Activated T-cell treated with anti-CD3 and anti-CD28 coated beads, Interleukin-2, amount 50 U/mL, for 48 hours (primary cell): ENCODE measurements at regions not wholly inside any gene's neighbourhood (a gene's known extent, or its start where the extent isn't known, plus 50 kb on each side); places are given as distances from the start of the nearest gene placed in this dataset.

ENCODE experiments used
- DNase-seq, 2 experiments: peaks; one replicate each; pipeline ENCODE4 v3.0.0-alpha.2; 2020

DNA sequence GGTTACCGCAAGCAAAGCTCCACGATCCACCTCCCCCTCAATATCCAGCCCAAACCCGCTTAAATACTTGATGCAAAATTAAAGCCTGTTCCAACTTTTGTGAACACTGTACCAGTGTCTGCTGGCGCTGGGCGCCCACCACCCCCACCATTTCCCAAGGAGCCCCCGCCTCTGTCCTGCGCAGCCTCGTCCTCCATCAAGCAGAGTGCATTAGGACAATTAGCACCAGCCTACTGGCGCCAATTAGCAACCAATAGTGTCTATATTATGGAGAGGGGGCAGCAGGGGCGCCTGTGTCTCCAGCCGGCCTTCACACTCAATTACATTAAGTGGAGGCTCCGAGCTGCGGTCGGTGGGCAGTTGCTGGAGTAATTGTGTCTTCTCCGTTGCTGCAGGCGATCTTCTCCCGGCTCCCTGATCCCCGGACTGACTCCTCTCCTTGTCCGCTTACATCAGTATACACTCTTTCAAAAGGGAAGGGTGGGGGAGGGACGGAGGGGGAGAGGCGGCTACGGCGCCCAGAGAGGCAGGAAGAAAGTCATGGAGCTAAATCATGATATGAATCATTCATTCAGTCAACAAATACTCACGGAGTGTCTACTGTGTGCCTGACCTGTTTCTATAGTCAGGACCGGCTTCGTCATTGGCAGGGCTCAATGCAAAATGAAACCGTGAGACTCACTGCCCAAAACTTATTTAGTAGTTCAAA lies 707.3 kb downstream of the MED13L start:
- no peak for DNase-seq

DNA sequence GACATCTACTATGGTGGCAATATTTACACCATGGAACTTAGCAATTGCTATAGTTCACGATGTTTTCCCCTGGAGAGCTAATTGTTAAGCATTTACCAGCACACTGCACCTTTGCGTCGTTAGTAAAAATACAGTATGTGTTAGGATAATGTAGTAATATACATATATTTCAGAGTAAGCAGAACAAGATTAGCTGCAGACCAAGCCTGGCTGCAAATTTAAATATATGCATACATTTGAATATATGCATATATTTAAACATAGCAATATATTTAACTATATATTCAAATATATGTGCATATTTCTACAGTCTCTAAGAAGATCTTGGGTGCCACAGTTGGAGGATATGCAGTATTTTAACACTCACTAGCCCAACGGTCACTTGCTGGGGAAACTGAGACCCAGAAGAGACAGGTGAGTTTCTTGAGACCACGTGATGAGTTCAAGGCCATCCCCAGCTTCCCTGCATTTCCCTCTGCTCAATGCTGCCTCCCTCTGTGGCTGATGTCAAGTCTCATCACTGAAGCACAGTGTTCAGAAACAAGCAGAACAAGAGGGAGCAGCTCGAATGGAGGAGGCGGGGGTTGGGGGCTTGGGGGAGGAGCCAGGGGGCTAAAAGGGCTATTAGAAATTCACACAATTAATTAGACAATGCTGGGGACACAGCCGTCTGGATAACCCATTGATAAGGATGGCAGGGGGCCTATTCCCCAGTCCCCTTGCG lies 708.0 kb downstream of the MED13L start:
- DNase-seq = no peak

DNA sequence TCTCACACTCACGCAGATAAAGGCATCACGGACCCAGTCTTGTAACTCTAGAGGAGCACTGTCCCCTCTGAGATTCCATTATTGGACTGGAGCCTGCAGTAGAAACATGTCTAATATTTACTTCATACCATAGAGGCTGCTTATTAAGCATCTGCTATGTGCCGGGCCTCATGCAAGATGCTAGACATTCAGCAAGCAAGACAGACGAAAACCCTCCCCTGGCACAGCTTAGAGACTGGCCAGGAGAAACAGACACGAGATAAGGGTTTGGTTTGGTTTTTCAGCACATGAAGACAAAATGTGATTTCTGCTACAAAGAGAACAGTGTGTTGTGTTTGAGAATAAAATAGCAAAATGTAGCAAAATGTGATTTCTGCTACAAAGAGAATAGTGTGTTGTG lies 719.2 kb downstream of the MED13L start:
- DNase-seq = no peak

DNA sequence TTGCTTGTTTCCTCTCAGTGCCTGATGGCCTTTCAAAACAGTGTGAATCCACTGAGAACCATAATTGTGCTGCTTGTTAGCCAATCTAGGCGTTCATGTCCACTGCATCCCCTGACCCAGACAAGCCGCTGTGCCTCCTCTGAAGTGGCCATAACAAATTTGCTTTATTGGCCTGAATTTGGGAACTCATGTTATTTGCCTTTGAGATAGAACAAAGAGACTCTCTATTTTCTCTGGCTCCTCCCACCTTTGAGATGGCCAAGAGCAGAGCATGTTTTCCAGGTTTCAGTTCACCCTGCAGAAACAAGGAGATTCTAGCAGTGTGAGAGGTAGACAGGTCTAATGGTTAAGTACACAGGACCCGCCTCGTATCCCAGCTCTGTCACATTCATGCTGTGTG lies 723.9 kb downstream of the MED13L start:
- no peak for DNase-seq

DNA sequence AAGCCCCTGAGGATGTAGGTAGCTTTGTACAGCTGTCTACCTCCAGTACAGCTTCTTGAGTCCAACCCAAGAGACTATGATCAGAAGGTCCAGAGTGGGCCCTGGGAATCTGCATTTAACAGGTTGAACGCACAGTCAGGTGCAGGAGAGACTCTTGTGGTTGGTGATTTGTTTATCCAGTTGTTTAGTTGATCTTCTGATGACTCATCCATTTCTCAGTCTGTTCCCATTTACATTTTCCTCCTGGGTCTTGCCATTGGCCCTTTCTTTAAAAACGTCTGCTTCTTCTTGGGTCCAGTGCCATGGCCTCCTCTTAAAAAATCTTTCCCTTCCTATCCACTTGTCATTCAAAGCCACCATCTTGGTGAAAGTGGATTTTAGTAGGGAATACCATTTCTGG lies 734.2 kb downstream of the MED13L start:
- no peak for DNase-seq

DNA sequence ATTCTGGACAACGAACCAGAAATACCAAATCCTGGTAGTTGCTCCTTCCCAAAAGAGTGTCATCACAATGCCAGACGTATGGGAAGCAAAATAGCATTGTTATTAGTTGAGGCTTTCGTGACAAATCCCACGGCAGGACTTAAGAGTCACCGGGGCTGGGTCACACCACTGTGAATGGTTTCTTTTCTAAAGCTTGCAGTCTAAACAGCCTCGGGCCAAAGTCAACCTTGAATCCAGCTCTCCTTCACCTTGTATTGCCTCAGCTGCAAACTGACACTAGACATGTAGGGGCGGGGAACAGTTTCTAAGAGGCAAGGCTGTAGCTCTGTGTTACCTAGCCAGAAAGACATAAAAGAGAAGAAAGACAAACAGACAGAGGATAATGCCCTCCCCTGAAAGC lies 734.8 kb downstream of the MED13L start:
- DNase-seq = no peak

DNA sequence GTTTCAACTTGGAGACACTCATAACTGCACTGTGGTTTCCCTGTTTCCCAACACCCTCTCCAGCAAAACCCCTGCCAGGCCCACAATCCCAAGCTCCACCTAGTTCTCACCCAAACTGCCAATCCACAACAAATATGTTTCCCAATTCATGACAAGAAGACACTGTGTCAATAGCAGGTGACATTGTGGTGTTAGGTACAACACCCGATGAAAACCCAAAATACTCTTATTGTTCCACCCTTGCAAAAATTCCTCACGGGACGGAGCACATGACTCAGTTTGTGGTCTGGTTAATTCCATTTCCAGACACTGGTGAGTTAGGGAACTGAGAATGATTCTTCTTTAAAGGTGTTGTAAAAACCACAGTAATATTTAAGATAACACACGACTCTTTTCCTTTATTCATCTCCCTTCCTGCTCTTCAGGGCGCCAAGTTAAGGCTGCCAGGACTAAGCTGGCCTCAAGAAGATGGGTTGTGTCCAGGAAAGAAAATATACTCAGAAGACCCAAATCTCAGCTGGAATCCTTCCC lies 735.5 kb downstream of the MED13L start:
- no peak for DNase-seq

DNA sequence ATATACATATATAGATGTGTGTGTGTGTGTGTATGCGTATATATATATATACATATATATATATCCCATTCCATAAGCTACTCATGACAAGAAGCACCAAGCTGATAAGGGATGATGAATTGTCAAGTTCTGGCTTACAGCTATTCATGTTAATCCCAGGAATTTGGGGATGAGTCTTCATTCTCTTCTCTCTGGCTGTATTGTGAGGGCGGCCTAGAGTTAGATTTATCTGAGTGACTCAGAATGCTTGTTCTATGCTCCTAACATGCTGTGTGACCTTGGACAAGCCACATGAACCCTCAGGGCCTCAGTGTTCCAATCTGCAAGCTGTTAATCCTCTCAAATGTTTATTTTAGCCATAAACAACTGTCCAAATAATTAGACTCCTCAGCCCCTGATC lies 749.0 kb downstream of the MED13L start:
- no peak for DNase-seq

DNA sequence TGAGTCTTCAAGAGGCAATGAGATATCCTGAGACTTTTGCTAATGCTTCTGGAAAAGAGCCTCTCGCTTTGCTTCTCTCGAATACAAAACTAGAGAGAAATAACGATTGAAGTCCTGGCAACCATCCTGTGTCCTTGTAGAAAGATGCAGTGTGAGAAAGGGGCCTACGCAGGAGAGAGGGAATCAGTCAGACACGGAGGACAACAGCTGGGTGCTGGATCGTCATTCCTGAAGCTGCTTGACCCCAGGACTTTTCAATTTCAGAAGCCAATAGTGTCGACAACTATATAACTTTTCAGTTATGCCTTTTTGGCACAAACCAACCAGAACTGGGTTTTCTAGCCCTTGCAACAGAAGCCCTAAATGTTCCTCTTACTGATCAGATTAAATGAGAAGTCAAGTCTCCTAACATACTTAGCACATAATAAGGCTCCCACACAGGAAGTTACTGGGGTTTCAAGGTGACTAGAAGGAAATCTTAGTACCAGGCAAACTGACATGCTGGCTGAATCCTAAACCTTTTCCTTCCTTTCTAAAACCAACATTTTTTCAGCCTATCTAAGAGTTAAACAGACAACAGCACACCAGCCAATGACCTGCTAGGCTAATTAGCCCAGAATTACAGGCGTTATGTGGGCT lies 755.6 kb downstream of the MED13L start:
- DNase-seq = no peak

DNA sequence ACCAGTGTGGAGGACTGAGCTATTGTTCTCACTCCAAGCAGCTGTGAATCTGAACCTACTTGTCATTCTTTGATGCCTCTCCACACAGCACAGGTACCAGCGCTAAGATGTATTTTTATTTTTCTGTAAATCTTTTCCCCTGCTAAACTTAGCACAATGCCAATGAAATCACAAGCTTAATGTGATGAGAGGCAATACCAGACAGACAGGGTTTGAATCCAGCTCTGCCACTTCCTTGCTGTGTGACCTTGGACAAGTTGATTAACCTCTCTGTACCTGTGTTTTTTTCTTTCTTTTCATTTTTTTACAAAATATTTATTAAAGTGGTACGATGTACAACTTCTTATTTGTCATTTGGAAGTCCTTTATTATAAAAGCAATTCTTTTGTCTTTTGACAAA lies 757.6 kb downstream of the MED13L start:
- no peak for DNase-seq

DNA sequence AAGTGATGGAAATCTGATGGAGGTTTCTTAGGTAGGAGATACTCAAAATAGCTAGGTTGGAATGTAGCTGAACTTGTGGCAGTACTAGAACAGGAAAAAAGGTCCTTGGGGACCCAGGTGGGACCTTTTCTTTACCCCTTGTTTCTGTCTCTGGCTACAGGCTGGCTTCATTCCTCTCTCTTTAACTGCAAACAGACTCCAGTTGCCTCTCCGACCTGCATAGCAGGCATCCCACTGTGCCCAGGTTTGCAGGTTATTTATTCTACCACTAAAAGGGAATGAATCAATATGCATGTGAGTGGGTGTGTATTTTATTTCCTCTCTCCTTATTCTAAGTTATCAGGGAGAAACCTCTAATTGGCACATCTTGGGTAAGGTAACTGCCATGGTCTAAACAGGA lies 758.1 kb downstream of the MED13L start:
- no peak for DNase-seq

DNA sequence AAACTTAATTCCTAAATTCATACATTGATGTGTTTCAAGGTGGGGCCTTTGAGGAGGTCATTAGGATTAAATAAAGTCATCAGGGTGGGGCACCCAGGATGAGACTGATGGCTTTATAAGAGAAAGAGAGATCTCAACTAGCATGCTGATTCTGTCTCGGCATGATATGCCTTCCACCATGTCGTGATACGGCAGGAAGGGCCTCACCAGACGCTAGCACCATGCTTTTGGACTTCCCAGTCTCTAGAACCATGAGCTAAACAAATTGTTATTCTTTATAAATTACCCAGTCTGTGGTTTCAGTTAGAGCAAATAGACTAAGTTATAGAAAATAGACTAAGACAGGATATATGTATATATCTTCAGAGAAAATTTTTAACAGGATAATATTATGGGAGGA lies 759.6 kb downstream of the MED13L start:
- no peak for DNase-seq

DNA sequence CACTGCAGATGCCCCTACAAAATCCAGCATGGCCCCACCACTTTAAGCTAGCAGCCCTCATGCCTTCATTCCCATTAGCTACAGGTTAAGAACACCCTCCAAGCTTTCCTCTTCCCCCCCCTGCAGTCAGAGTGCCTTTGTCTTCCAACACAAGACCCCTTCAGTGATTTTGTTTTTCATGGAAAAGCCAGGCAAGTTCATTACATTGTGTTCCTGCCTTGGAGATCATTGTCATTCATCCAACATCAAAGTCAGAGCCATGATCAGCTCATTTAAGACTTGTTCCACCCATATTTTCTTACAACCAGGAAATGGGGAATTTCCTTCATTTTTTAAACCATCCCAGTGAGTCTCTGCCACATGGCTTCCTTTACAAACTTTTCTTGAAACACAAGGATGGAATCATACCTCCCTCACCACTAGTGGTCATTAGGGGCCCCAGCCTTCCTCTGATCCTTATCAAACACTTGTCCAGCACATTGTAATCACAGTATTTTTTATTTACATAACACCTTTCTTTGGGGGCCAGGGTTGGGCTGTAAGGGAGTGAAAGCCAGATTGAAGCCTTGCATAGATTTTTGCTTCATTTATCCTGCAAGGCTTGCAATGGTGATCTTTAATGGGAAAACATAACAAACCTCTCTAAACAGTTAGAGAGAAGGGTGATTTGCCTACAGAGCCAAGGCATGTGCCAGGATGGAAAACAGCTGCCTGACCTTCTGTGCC lies 765.3 kb downstream of the MED13L start:
- no peak for DNase-seq

DNA sequence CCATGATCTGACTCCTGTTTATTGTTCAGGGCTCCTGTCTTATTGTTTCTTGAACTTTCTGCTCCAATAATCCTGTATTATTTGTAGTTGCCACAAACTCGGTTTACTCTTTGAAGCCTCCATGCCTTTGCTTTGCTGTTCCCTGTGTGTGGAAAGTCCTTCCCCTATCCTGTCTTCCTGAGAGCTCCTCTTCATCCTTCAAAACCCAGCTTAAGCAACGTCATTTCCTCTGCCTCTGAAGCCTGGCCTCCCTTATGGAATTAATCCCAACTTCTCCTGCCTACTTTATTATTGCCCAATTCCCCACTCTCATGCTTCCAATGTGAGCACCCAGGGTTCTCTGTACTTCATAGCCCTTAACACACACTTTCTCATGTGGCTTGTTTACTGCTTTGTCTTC lies 766.2 kb downstream of the MED13L start:
- DNase-seq = no peak

DNA sequence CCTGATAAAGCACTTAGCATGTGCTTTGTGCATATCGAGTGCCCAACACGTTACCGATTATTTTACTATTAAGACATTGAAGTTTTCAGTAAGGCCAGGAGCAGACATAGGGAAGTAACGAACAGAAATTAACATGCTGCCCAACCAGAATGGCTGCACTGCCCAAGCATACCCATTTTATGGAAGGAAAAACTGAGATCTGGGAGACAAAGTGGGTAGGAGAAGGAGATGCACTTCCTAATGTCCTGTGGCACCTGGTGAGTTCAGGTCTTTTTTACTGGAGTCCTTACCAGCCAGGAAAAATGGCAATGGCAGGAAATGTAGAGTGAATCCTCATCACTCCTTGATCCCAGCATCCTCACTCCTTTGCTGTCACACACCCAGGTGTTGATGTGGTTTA lies 768.5 kb downstream of the MED13L start:
- DNase-seq = no peak

DNA sequence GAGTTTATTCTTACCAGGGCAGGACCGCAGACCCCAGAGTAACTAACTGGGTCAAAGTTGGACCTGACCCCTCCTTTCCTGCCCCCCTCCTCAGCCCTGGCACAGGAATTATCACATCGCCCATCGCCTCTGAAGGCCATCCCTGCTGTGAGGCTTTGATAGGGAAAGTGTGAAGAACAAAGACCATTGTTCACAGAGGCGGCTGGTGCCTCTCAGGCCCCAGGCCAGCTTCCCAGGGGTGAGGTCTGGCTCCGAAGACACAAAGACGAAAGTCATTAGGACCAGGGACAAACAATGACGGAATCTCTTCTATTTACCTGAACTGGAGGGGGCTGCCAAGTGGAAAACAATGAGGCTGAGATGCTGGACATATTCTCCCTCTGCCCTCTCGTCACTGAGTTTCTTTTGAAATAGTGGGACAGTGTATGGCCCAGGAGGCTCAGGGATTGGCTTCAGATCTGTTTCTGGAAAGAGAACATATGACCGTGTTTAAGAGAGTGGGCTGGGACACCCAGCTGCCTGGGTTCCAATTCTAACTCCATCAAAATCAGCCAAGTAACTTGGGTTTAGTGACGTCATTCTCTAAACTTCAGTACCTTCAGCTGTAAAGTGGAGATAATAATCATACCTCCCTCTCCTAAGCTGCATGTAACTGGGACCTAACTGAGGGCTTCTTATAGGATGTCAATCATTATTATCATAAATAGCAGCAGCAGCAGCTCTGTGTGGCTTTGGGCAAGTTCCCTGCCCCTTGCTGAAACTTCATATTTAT lies 769.4 kb downstream of the MED13L start:
- no peak for DNase-seq

DNA sequence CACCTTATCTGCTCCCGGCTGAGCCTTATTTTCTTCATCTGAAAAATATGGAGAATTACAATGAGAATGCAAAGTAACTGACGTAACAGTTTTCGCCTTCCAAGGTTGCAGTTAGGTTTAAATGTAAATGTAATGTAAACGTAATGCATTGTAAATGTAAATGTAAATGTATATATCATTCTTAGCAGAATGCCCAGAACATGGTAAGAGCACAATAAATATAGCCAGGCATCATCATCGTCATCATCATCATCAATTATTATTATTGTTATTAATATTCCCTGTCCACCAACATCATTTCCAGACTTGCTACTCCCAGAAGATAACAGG lies 770.0 kb downstream of the MED13L start:
- DNase-seq = no peak

DNA sequence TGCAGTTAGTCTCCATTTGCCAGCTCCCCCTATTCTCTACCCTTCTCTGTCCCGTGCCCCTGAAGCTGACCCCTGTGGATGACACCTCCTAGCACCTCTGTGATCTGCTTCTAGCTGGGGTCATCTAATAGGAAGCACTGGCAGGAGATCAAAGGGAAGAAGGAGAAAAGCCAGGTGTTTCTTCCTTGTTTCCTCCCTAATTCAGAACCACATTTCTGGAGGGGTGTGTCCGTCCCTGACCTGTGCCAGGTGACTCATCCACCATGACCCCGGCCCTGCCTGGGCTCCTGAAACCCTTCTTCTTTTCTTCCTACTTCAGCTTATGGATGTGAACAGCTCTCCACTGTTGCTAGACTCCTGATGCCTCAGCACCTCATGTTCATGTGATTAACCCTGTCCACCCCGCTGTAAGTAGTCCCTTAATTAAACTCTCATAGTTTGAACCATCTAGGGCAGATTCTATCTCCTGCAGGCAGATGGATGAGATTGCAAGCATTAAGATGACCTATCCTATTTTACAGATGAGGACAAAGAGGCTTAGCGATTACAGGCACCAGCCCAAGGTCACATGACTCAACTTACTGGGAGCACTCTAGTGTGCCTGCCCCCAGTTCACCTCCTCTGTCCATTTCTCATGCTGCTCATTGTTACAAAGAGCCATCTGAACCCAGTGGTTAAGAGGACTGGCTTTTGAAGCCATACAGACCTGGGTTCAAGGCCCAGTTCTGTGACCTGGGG lies 770.5 kb downstream of the MED13L start:
- no peak for DNase-seq

DNA sequence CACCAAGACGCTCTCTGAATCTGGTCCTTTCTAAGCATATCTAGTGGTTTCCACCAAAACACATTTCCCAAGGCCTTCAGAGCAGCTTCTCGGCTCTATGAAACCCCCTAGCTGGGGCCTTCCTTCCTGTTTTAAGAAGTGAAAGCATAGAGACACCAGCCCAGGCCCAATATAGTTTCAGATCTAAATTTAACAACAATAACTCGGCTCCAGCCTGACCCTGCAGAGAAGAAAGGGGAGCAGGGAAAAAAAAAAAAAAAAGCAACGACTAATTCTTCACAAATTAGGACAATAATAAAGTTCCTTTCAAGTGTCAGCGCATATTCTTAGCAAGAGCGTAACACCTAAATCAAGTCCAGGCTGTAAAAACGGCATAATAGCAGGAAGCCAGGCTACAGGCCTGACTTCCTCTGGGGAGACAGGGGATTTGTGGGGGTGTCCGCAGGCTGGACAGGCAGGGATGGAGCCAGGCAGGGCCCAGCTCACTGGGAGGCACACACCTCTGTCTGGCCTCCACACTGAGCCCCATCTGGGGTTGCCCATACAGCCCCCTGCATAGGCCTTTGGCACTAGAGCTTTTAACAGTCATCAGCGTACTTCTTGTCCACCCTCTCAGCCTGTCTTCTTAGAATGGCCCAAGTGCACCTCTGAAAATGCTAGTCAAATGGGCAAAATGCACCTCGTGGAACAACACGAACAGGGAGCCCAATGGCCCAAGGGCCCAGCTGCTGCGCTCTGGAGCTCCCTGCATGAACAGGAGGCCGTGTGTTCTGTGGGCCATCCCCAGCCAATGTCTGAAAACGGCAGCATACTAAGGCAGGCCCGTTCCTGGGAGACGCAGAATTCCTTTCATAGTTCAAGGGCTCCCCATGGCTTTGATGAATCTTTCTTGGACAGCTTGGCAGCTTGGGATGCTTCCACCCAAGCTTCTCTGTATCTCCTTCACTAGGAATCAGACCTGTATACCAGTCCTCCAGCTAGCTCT lies 772.9 kb downstream of the MED13L start:
- DNase-seq = no peak

DNA sequence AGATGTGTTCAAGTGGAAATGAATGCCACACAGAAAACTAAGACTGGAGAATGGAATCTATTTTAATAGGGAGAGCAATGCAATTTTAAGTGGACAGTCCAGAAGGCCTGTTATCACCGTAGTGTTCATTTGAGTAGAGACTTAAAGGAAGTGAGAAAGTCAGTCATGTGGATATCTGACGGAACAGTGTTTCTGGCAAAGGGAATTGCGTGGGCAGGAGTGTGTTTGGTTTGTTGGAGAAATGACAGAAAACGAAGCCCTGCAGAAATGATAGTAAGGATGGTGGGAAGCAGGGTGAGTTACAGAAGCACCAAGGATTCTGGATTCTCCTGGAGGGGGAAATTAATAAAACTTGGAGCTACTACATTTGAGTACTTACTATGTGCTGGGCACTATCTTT lies 776.6 kb downstream of the MED13L start:
- DNase-seq = no peak

DNA sequence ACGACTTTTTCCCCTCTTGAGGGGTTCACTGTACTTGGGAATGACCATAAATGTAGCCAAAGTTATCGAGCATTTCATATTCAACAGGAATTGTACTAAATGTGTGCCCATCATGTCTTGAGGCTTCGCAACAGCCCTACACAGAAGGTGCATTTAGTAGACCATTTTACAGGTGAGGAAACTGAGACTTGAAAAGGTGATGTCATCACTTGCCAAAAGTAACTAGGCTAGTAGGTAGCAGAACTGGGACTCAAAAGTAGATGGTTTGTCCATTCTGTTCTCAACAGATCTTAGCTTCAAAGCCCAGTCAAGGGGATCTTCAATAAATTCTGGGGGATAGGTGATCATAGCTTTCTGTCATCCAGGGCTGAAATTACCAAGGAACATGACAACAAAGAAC lies 782.2 kb downstream of the MED13L start:
- no peak for DNase-seq
